SU-DHL-6 (cell line): ENCODE measurements at regions not wholly inside any gene's neighbourhood (a gene's known extent, or its start where the extent isn't known, plus 50 kb on each side); places are given as distances from the start of the nearest gene placed in this dataset.

ENCODE experiments used
- EZH2phosphoT487 ChIP-seq: fragments of 200-600 bp; sonication (generic), shearing (Covaris generic); conservative IDR thresholded peaks from 2 replicates; pipeline ENCODE4 v1.6.1; 2018; ENCODE audit warnings: mild to moderate bottlenecking, antibody characterized with exemption, low read length, moderate library complexity, mixed read lengths
- TF ChIP-seq, protein P1 (sequence below): fragments of 200-600 bp; sonication (generic); IDR thresholded peaks from one replicate; pipeline ENCODE4 v1.5.1; 2017; ENCODE audit warnings: antibody characterized with exemption, mild to moderate bottlenecking, low read length, moderate library complexity; ENCODE audit not compliant: insufficient read depth, poor library complexity, severe bottlenecking

DNA sequence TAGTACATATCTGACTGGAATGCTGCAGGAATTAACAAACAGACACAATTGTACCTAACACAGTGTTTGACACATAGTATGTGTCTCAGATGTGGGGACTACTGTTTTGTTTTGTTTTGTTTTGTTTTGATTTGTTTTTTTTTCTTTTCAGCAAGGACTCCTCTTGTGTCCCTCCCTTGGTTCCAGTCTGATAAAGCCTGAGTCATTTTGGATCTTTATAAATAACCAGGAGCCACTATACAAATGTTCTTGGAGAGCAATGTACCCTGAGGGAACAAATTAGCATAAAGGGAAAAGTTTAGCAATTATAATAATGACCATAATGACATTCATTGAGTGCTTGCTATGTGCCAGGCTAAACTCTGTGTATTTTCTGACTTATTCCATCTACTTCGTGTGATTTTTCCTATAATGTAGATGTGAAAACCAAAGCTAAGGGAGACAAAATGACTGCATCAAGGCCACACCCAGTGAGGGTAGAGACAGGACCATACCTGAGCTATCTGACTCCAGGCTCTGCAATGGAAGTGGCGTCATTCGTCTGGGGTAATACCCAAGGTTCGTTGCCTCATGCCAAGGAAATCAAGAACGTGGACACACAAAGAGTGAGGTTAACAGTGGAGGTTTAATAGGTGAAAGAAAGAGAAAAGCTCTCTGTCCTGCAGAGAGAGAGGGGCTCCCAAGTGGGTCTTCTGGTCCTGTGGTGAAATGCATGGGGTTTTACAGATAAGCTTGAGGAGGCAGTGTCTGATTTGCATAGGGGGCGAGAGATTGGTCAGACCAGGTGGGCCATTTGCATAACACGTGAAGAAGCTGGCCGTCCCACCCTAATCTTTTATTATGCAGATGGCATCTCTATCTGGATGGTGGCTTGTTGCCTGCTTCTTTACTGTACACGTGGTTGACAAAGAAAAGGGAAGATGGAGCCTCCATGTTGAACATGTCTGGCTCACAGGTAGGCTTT is 285.5 kb upstream of the SFSWAP start:
- TF ChIP-seq, protein P1, sequence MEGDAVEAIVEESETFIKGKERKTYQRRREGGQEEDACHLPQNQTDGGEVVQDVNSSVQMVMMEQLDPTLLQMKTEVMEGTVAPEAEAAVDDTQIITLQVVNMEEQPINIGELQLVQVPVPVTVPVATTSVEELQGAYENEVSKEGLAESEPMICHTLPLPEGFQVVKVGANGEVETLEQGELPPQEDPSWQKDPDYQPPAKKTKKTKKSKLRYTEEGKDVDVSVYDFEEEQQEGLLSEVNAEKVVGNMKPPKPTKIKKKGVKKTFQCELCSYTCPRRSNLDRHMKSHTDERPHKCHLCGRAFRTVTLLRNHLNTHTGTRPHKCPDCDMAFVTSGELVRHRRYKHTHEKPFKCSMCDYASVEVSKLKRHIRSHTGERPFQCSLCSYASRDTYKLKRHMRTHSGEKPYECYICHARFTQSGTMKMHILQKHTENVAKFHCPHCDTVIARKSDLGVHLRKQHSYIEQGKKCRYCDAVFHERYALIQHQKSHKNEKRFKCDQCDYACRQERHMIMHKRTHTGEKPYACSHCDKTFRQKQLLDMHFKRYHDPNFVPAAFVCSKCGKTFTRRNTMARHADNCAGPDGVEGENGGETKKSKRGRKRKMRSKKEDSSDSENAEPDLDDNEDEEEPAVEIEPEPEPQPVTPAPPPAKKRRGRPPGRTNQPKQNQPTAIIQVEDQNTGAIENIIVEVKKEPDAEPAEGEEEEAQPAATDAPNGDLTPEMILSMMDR = no peak
- TF ChIP-seq EZH2phosphoT487 = no peak
